PC-3 (cell line): ENCODE measurements at regions not wholly inside any gene's neighbourhood (a gene's known extent, or its start where the extent isn't known, plus 50 kb on each side); places are given as distances from the start of the nearest gene placed in this dataset.

ENCODE experiments used
- ATAC-seq: fragments of 200-7000 bp; cut with Tn5 transposase; 2 replicates; pipeline ENCODE4 v1.9.1; 2020; ENCODE audit warnings: mild to moderate bottlenecking, moderate library complexity
- BruUV-seq: library from RNA; stranded (reverse); fragments of 400-500 nt; replicated peaks from 2 replicates; lab custom pipeline; 2021; lab: Mats Ljungman, UMichigan
- CTCF ChIA-PET: fragments of 300-600 bp; sonication (Branson Sonifier 250); formaldehyde crosslinking; loops from one replicate; lab custom pipeline; 2022; ENCODE audit warnings: antibody characterized with exemption; lab: Charles Lee
- POLR2A ChIA-PET: fragments of 300-600 bp; sonication (Branson Sonifier 250); formaldehyde crosslinking; loops from one replicate; lab custom pipeline; 2022; ENCODE audit warnings: antibody characterized with exemption; ENCODE audit not compliant: unreplicated experiment; lab: Charles Lee
- DNase-seq: peaks from one replicate; pipeline ENCODE4 v3.0.0-alpha.2; 2015
- H2AFZ ChIP-seq: fragments of 300-600 bp; sonication (generic); 2 replicates; pipeline ENCODE4 v1.6.0; 2016; ENCODE audit warnings: antibody characterized with exemption, low read length
- H3F3A ChIP-seq: fragments of 300-600 bp; sonication (generic); one replicate; pipeline ENCODE4 v1.6.0; 2017; ENCODE audit warnings: antibody characterized with exemption, low read length, control low read depth, mild to moderate bottlenecking; ENCODE audit not compliant: unreplicated experiment
- H3K27ac ChIP-seq: fragments of 300-600 bp; sonication (generic); 2 replicates; pipeline ENCODE4 v1.5.1; 2016; ENCODE audit warnings: mild to moderate bottlenecking, low read length
- H3K27me3 ChIP-seq: fragments of 300-600 bp; sonication (generic); 2 replicates; pipeline ENCODE4 v1.6.1; 2016; ENCODE audit warnings: low read length, mixed read lengths
- H3K36me3 ChIP-seq: fragments of 300-600 bp; sonication (generic); 2 replicates; pipeline ENCODE4 v1.6.1; 2016; ENCODE audit warnings: low read depth, mixed run types, low read length, mixed read lengths
- H3K4me1 ChIP-seq: fragments of 300-600 bp; sonication (generic); 2 replicates; pipeline ENCODE4 v1.5.1; 2016; ENCODE audit warnings: low read length; ENCODE audit not compliant: insufficient read depth
- H3K4me2 ChIP-seq: fragments of 300-600 bp; sonication (generic); 2 replicates; pipeline ENCODE4 v1.6.0; 2016; ENCODE audit warnings: low read length
- H3K4me3 ChIP-seq: fragments of 300-600 bp; sonication (generic); 2 replicates; pipeline ENCODE4 v1.5.1; 2016; ENCODE audit warnings: mild to moderate bottlenecking, low read length, mixed read lengths
- H3K79me2 ChIP-seq: fragments of 300-600 bp; sonication (generic); 2 replicates; pipeline ENCODE4 v1.6.1; 2017; ENCODE audit warnings: low read length, mixed read lengths
- H3K9ac ChIP-seq: fragments of 300-600 bp; sonication (generic); 2 replicates; pipeline ENCODE4 v1.6.0; 2016; ENCODE audit warnings: mild to moderate bottlenecking, low read length
- H3K9me2 ChIP-seq: fragments of 300-600 bp; sonication (generic); replicated peaks from 2 replicates; pipeline ENCODE4 v1.6.1; 2016; ENCODE audit warnings: mixed run types, low read length, mixed read lengths
- H3K9me3 ChIP-seq: fragments of 300-600 bp; sonication (generic); 2 replicates; pipeline ENCODE4 v1.6.1; 2016; ENCODE audit warnings: low read length, mixed read lengths
- H4K20me1 ChIP-seq: fragments of 300-600 bp; sonication (generic); 2 replicates; pipeline ENCODE4 v1.6.1; 2016; ENCODE audit warnings: low read length, mixed read lengths
- CTCF ChIP-seq: fragments of 300-600 bp; sonication (generic); conservative IDR thresholded peaks from 2 replicates; pipeline ENCODE4 v1.5.1; 2017; ENCODE audit warnings: antibody characterized with exemption, low read depth, mild to moderate bottlenecking, low read length
- EZH2 ChIP-seq: fragments of 300-600 bp; sonication (generic); IDR thresholded peaks from one replicate; pipeline ENCODE4 v1.6.1; 2017; ENCODE audit warnings: antibody characterized with exemption, mild to moderate bottlenecking, low read length; ENCODE audit not compliant: unreplicated experiment
- EZH2phosphoT487 ChIP-seq: fragments of 300-600 bp; sonication (generic); IDR thresholded peaks from 2 replicates; pipeline ENCODE4 v1.6.1; 2018; ENCODE audit warnings: mild to moderate bottlenecking, antibody characterized with exemption, low read length, borderline replicate concordance
- intact Hi-C: fragments of 100-400 bp; cut with micrococcal nuclease; formaldehyde crosslinking; loops from 2 replicates; pipeline ENCODE4 v1.9.0; 2023

- H3K4me1 ChIP-seq = no peaks in the 10 kb centered on the region
- CTCF ChIA-PET = interaction anchor here (0.7 kb wide), 1 partner anchor 10 kb away, joined by 3 read pairs; no protein-coding TSS in a partner anchor
- ATAC-seq (no peak), DNase-seq (no peak)
- H3K9ac ChIP-seq = no peak overlapping the region
- no peaks in the 10 kb centered on the region for H4K20me1 ChIP-seq
- H3K27ac ChIP-seq = no peak overlapping the region
- intact Hi-C loops = no loop called here
- no peak overlapping the region for H3K4me2 ChIP-seq
- H3F3A ChIP-seq = no peaks in the 10 kb centered on the region
- H3K9me2 ChIP-seq = no peaks in the 10 kb centered on the region
- H3K79me2 ChIP-seq = no peaks in the 10 kb centered on the region
- H3K9me3 ChIP-seq = peaks cover 12% of the 10 kb centered on the region; the same call in 1 of the 2 replicates
- BruUV-seq = no TSS peak
- H2AFZ ChIP-seq = no peak overlapping the region
- H3K4me3 ChIP-seq = no peak overlapping the region
- no peaks in the 10 kb centered on the region for H3K36me3 ChIP-seq
- TF ChIP-seq EZH2 (no peak), EZH2phosphoT487 (no peak), CTCF (no peak)
- no peaks in the 10 kb centered on the region for H3K27me3 ChIP-seq
- POLR2A ChIA-PET = no interaction called here
Measured at GRCh38 chr5:91562922-91563321, 179.8 kb upstream of the ARRDC3 start.

GRCh38 chr5:91541696-91542095 lies 158.6 kb upstream of the ARRDC3 start:
- TF ChIP-seq CTCF = no peak
- no peak for TF ChIP-seq EZH2
- no peak for TF ChIP-seq EZH2phosphoT487
- Histone ChIP-seq H3K4me2 (no peak overlapping the region), H3K27me3 (no peaks in the 10 kb centered on the region), H3K9me2 (no peaks in the 10 kb centered on the region), H4K20me1 (no peaks in the 10 kb centered on the region), H3F3A (no peaks in the 10 kb centered on the region), H3K27ac (no peak overlapping the region), H3K4me1 (no peaks in the 10 kb centered on the region), H3K36me3 (no peaks in the 10 kb centered on the region), H3K4me3 (no peak overlapping the region), H3K9me3 (no peaks in the 10 kb centered on the region), H3K79me2 (no peaks in the 10 kb centered on the region), H2AFZ (no peak overlapping the region), H3K9ac (no peak overlapping the region)
- POLR2A ChIA-PET = no interaction called here
- intact Hi-C loops = no loop called here
- peak; percentile 87 for ATAC-seq
- CTCF ChIA-PET = no interaction called here
- peak; percentile 69 for DNase-seq
- BruUV-seq = no TSS peak

- Histone ChIP-seq H3K79me2 (no peaks in the 10 kb centered on the region), H3K9me3 (no peaks in the 10 kb centered on the region), H3K27me3 (no peaks in the 10 kb centered on the region), H4K20me1 (no peaks in the 10 kb centered on the region), H3K4me3 (no peak overlapping the region), H3K27ac (no peak overlapping the region), H3K4me2 (no peak overlapping the region), H3K9me2 (no peaks in the 10 kb centered on the region), H3K9ac (no peak overlapping the region), H3K36me3 (no peaks in the 10 kb centered on the region), H3K4me1 (no peaks in the 10 kb centered on the region), H3F3A (no peaks in the 10 kb centered on the region), H2AFZ (no peak overlapping the region)
- ATAC-seq (no peak), DNase-seq (no peak)
- CTCF ChIA-PET = no interaction called here
- no peak for TF ChIP-seq EZH2
- no peak for TF ChIP-seq EZH2phosphoT487
- no peak for TF ChIP-seq CTCF
- no TSS peak for BruUV-seq
- intact Hi-C loops = no loop called here
- POLR2A ChIA-PET = no interaction called here
Measured at GRCh38 chr5:91538179-91538578, 155.1 kb upstream of the ARRDC3 start.
